GM18873 (cell line): ENCODE measurements at regions not wholly inside any gene's neighbourhood (a gene's known extent, or its start where the extent isn't known, plus 50 kb on each side); places are given as distances from the start of the nearest gene placed in this dataset.

ENCODE experiments used
- ATAC-seq: cut with Tn5 transposase; IDR thresholded peaks from one replicate; pipeline ENCODE4 v1.9.1; 2021; ENCODE audit warnings: mild to moderate bottlenecking, moderate library complexity, moderate number of reproducible peaks; ENCODE audit not compliant: unreplicated experiment, low FRiP score

DNA sequence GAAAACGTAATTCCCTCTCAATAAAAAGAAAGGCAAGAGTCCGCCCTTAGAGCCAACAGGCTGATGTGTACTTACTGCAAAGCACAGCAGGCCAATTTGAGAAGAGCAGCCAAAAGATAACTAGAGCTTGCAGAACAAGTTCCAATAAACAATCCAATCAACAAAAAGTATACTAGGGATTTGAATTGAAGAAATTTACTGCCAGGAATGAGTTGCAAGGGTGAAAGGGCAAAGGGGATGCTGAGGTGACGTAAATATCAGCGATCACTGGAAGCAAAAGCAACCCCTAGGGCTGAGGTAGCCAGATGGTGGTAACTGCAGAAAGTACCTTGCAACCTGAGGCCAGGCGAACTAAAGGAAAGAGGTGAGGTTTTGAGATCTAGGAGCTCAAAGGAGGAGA, 152.1 kb upstream of the TENM3 start:
- no peak for ATAC-seq

GRCh38 chr4:182093431-182093831, 149.8 kb upstream of the TENM3 start:
- no peak for ATAC-seq

GRCh38 chr4:182093935-182094334, 149.3 kb upstream of the TENM3 start:
- ATAC-seq, result no peak

DNA sequence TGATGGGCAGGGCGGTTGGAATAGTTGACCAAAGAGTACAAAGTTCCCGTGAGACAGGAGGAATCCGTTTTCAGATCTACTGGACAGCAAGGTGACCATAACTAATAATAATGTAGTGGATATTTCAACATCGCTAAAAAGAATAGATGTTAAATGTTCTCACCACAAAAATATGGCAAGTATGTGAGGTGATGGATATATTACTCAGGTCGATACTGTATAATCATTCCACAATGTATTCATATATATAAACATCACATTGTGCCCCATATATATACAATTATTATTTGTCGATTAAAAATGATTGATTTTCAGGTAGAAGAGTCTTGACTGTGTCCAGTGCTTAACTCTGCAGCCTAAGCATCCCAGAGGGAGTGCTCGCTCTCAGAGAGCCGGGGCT, 141.6 kb upstream of the TENM3 start:
- ATAC-seq, result no peak

DNA sequence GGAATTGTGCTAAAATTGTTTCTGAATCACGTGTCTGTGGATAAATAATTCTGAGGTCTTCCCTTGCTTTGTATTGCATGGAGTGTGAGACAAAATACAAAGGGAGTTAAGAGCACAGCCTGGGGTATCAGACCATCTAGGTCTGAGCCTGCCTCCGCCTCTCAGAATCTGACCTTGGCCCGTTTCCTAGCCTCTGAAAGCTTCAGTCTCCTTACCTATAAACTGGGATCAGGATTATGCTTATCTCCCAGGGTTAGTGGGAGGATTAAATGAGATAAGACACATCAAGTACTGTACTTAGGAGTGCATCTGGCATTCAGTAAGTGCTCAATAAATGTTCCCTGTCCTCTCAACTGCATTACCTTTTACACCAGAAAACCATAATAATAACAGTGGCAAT, 140.6 kb upstream of the TENM3 start:
- ATAC-seq, result no peak

DNA sequence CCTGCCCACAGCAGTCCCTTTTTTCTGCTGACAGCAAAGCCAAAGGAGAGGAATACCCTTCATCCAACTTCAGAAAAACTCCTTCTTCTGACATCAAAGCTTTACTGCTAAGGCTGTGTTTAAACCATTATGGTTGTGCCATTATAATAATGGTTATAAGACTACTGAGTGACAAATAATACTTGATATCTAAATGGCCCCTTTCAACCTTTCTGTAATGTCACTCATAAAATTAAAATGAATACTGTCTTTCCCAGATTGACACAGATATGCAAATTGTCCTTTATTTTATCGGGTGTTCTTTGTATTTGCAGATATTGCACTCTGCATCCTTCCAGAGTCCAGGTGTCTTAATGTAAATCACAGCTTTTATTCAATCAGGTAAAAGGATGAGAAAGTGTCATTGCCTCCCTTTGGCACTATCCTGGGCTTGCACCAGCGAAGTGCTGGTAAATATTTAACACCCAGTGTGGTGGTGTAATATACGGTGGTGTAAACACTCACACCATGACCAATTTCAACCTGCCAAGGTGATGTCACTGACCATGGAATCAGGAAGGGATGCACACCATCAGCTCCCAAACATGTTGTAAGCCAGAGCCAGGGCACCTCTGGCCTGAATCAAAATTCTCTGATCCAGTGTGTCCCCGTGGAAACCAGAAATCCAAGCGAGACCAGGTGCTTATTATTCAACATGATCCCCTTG, 139.4 kb upstream of the TENM3 start:
- ATAC-seq, result no peak

GRCh38 chr4:182105416-182105815, 137.8 kb upstream of the TENM3 start:
- no peak for ATAC-seq

GRCh38 chr4:182107931-182108330, 135.3 kb upstream of the TENM3 start:
- ATAC-seq, result no peak

DNA sequence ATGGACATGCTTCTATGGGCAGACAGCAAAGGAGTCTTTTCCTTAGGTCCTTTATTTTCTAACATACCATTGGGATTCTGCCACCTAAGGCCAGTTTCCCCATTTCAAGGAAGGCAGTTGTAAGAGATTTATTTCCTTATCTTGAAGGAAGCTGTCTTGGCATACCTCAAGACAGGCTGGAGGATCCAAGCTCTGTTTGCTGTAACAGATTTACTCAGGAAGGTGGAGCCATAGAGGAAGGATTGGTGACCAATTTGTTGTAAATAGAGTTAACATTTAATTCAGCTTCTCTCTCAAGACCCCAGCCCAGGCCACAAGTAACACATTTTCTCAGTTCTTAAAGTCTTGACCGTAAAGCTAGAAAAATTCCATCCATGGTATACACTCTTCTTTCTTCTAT, 131.6 kb upstream of the TENM3 start:
- no peak for ATAC-seq

DNA sequence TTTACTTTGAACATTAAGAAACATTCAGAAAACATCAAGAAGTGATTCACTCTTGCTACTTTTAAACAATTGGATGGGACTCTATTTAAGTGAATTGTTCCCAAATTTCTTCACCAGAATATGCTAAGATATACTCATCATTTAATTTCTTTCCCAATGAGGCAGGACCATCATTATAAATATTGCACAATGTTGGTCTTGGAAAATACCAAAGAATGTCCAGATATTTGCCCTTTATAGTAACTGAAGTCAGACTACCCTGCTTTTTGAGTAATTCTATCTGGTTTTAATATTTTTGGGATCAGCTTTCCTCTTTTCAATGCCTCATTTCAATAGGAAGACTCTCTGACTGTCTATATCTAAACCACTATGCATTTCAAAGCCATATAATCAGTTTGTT, 129.4 kb upstream of the TENM3 start:
- no peak for ATAC-seq

DNA sequence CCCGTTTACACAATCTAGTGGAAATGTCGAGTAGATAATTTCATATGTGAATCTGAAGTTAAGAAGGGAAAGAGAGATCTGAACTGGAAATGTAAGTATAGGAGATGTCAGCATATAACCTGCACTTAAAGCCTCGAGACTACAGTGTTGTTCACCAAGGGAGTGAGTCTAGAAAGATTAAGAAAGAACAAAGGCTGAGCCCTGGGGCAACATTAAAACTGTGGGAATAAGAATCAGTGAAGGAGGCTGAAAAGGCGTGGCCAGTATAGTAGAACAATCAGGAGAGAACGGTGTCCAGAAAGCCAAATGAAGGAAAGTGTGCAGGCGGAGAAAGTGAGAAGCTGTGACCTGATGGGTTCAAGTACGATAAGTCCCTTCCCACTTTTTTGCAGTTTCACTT, 118.8 kb upstream of the TENM3 start:
- no peak for ATAC-seq

DNA sequence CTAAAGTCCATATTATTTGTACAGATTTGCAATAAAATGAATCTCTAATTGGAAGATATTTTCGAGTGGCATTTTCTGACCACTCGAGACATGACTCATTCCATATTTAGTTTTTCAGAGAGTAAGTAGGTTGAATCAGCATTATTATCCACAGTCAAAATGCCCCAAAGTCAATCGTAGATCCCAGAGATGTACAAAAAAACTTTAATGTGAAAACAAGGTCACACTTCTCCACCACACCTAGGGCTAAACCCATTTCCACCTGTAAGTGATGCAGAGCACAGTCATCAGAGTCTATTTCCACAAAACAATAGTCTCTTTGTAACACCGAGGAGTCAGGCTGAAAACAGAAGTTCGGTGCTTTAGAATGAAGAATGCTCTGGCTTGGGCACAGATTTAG, 117.1 kb upstream of the TENM3 start:
- no peak for ATAC-seq

DNA sequence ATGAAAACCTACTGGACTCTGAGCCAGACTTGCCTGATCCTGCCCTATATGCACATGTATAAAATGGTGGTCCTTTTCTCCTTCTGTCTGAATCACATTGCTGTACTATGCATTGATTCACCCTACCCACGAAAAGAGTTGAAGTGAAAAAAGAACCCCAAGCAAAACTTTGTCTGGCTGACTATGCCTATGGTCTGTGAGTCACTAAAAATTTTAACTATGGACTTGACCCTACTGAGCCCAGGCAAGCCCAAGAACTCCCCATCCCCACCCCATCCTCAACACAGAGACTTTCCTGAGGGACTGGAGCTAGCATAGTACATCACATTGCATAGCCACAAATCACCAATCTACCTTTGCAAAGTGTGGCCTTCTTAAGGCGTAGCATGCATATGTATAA, 116.6 kb upstream of the TENM3 start:
- ATAC-seq, result no peak

- no peak for ATAC-seq
Measured at GRCh38 chr4:182133033-182133432, 110.2 kb upstream of the TENM3 start.

- ATAC-seq, result no peak
Measured at GRCh38 chr4:182134261-182134660, 108.9 kb upstream of the TENM3 start.

DNA sequence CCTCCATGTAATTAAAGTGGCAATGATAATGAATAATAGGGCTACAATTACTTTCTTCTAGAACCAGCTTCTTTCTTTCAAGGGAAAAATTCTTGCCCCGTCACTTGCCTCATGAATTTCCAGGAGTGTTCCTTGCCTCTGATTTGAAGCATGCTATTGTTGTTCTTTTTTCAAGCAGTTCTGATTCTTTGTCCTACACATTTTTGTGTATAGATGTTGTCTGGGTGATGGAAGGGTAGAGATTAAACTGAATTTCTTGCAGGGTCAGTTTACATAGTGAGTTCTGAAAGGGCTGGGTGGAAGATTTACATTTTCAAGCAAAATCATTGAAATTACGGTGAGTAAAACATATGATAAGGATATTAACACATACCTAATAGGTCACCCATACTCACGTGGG, 107.0 kb upstream of the TENM3 start:
- no peak for ATAC-seq

DNA sequence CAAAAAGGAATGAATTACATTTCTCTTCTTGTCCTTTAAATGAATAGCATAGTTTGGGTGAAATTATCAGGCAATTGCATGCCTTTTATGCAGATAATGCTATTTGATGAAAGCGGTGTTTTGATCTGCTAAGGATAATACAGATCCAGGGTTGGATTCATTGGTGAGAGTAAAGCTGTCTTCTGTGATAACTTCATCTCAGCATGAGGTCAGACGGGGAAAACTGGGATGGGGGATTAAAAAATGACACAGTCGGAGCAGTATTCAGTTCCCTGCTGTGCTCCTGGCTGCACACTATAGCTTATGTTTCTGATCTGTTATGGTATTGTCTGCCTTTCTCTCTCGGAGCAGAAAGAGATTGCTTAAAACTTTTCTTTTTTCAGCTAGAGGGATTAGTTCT, 105.9 kb upstream of the TENM3 start:
- ATAC-seq, result no peak

- ATAC-seq, result no peak
Measured at GRCh38 chr4:182139491-182139890, 103.7 kb upstream of the TENM3 start.

- ATAC-seq, result no peak
Measured at GRCh38 chr4:182140547-182140946, 102.7 kb upstream of the TENM3 start.

DNA sequence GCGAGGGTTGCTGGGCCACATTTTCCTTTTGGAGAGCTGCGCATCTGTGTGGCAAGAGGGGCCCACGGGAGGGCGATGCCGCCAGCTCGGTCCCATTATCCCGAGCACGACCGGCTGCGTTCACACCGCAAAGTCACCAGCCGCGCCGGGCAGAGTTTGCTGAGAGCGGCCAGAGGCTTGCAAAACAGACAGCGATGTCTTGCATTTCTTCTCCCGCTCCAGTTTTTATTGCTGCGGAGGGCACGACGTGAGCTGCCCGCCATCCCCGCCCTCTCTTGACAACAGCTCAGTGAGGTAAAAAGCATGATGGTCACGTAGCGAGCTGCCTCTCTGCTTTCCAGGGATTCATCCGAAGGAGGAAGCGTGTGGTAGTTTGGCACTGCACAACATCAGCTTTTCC, 102.1 kb upstream of the TENM3 start:
- ATAC-seq, result no peak

DNA sequence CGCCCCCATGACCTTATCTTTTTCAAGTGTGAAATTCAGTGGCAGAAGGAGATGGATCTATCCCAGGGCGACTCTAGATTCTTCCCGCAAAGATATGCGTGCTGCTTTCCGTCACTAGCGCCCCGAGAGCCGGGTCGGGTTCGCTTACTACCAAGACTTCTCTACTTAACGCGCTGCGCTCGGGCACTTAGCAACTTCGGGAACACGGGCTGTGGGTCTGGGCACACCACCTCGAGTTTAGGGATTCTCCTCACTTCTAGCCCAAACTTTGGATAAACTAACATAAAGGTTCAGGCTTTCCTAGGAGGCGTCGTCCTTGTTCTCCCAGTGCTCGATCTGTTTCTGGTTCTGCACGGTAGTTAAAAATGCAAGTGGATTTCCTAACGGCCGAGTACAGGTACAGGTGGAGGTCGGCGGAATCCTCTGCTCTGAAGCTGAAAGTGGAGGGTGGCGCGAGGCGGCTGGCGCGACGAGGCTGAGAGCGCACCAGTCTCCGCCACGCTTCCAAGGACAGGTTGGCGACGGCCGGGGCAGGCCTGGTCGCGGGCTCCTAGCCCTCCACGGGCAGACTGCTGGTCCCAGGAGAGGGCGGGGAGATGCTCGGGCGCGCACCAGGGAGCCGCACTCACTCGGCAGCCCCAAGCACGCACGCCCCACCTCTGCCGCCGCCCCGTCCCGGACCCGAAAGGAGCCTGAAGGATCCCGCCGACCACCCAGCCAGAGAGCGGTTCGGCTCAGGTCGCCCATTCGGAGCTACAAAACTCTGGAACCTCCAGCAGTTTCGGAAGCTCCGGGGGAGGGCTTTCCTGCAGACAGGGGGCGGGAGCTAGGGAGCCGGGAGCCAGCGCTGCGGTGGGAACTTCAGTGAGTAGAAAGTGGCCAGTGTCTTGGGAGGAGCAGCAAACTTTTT, 100.8 kb upstream of the TENM3 start:
- no peak for ATAC-seq
